ENCODE measurements at regions not wholly inside any gene's neighbourhood (a gene's known extent, or its start where the extent isn't known, plus 50 kb on each side); places are given as distances from the start of the nearest gene placed in this dataset.

- ChIA-PET POLR2A (no interaction called here), CTCF (no interaction called here)
- no peaks in the 10 kb centered on the region for H3K36me3 ChIP-seq (ENCODE audit: control insufficient read depth, insufficient read depth, low read length)
- H3K4me3 ChIP-seq (ENCODE audit: low read depth, low read length) = no peak overlapping the region
- no peaks in the 10 kb centered on the region for H3K27me3 ChIP-seq (ENCODE audit: control insufficient read depth, insufficient read depth, low read length)
- TF ChIP-seq CTCF (IDR thresholded peaks at IDR 0.05; ENCODE audit: insufficient read depth, low read depth, low read length) = no peak
- DNase-seq (ENCODE audit: low read depth) = no peak
These were observed 1174.9 kb downstream of the BRD1 start for GRCh38 chr22:48652796-48653195.

GRCh38 chr22:48651981-48652538 lies 1175.6 kb downstream of the BRD1 start:
- no peak overlapping the region for H3K4me3 ChIP-seq (ENCODE audit: low read depth, low read length)
- DNase-seq (ENCODE audit: low read depth) = no peak
- H3K27me3 ChIP-seq (ENCODE audit: control insufficient read depth, insufficient read depth, low read length) = no peaks in the 10 kb centered on the region
- ChIA-PET CTCF (no interaction called here), POLR2A (no interaction called here)
- no peaks in the 10 kb centered on the region for H3K36me3 ChIP-seq (ENCODE audit: control insufficient read depth, insufficient read depth, low read length)
- no peak for TF ChIP-seq CTCF (IDR thresholded peaks at IDR 0.05; ENCODE audit: insufficient read depth, low read depth, low read length)

- H3K27me3 ChIP-seq (ENCODE audit: control insufficient read depth, insufficient read depth, low read length) = no peaks in the 10 kb centered on the region
- CTCF ChIA-PET = no interaction called here
- no peak for DNase-seq (ENCODE audit: low read depth)
- H3K4me3 ChIP-seq (ENCODE audit: low read depth, low read length) = no peak overlapping the region
- POLR2A ChIA-PET = no interaction called here
- no peak for TF ChIP-seq CTCF (IDR thresholded peaks at IDR 0.05; ENCODE audit: insufficient read depth, low read depth, low read length)
- no peaks in the 10 kb centered on the region for H3K36me3 ChIP-seq (ENCODE audit: control insufficient read depth, insufficient read depth, low read length)
These were observed 1176.4 kb downstream of the BRD1 start for GRCh38 chr22:48651036-48651890.

- CTCF ChIA-PET = no interaction called here
- no peak overlapping the region for H3K4me3 ChIP-seq (ENCODE audit: low read depth, low read length)
- H3K36me3 ChIP-seq (ENCODE audit: control insufficient read depth, insufficient read depth, low read length) = no peaks in the 10 kb centered on the region
- DNase-seq (ENCODE audit: low read depth) = no peak
- POLR2A ChIA-PET = no interaction called here
- no peak for TF ChIP-seq CTCF (IDR thresholded peaks at IDR 0.05; ENCODE audit: insufficient read depth, low read depth, low read length)
- no peaks in the 10 kb centered on the region for H3K27me3 ChIP-seq (ENCODE audit: control insufficient read depth, insufficient read depth, low read length)
These were observed 1177.2 kb downstream of the BRD1 start for GRCh38 chr22:48650323-48651035.

- ChIA-PET POLR2A (no interaction called here), CTCF (no interaction called here)
- DNase-seq (ENCODE audit: low read depth) = no peak
These were observed 1178.2 kb downstream of the BRD1 start for GRCh38 chr22:48649466-48649865.

More at GRCh38 chr22:48649466-48649865, 1178.2 kb downstream of the BRD1 start:
- Histone ChIP-seq H3K4me3 (ENCODE audit: low read depth, low read length) (no peak overlapping the region), H3K36me3 (ENCODE audit: control insufficient read depth, insufficient read depth, low read length) (no peaks in the 10 kb centered on the region), H3K27me3 (ENCODE audit: control insufficient read depth, insufficient read depth, low read length) (no peaks in the 10 kb centered on the region)
- TF ChIP-seq CTCF (IDR thresholded peaks at IDR 0.05; ENCODE audit: insufficient read depth, low read depth, low read length) = no peak

All from BJ (cell line).